ENCODE measurements at regions not wholly inside any gene's neighbourhood (a gene's known extent, or its start where the extent isn't known, plus 50 kb on each side); places are given as distances from the start of the nearest gene placed in this dataset.
"Not testable (repeated sequence)": the region's sequence is repeated elsewhere in the genome, so short reads cannot be mapped to it uniquely, and the experiment has no call there.

GRCh38 chr3:125886006-125886405 lies 83.0 kb upstream of the ROPN1B start:
- not testable (repeated sequence) for TF ChIP-seq ZBTB21 (CRISPR knock-in tag; IDR thresholded peaks at IDR 0.05; ENCODE audit: borderline replicate concordance); CREM (CRISPR knock-in tag; IDR thresholded peaks at IDR 0.05); HMGA2 (CRISPR knock-in tag; IDR thresholded peaks at IDR 0.05); CTCF (IDR thresholded peaks at IDR 0.05); CBFB (CRISPR knock-in tag; IDR thresholded peaks at IDR 0.05; ENCODE audit: low read depth); OVOL2 (CRISPR knock-in tag; IDR thresholded peaks at IDR 0.05; ENCODE audit: borderline replicate concordance); ATF3 (CRISPR knock-in tag; conservative IDR thresholded peaks at IDR 0.05); JUN (CRISPR knock-in tag; IDR thresholded peaks at IDR 0.05)
